ENCODE measurements at regions not wholly inside any gene's neighbourhood (a gene's known extent, or its start where the extent isn't known, plus 50 kb on each side); places are given as distances from the start of the nearest gene placed in this dataset.

GRCh38 chr1:29823561-29823960 is 587.2 kb downstream of the PTPRU start:
- DNase-seq, result no peak

GRCh38 chr1:29821605-29822004 is 585.3 kb downstream of the PTPRU start:
- DNase-seq, result no peak

- no peak for DNase-seq
Observed at GRCh38 chr1:29820401-29820800, 584.1 kb downstream of the PTPRU start.

GRCh38 chr1:29812408-29813135 is 576.2 kb downstream of the PTPRU start:
- no peak for DNase-seq

- no peak for DNase-seq
Observed at GRCh38 chr1:29811727-29812407, 575.5 kb downstream of the PTPRU start.

- no peak for DNase-seq
Observed at GRCh38 chr1:29811247-29811646, 574.9 kb downstream of the PTPRU start.

- DNase-seq, result no peak
Observed at GRCh38 chr1:29810121-29811120, 574.1 kb downstream of the PTPRU start.

GRCh38 chr1:29809446-29810120 is 573.3 kb downstream of the PTPRU start:
- no peak for DNase-seq

GRCh38 chr1:29808141-29808995 is 572.0 kb downstream of the PTPRU start:
- DNase-seq, result no peak

- no peak for DNase-seq
Observed at GRCh38 chr1:29807689-29808088, 571.4 kb downstream of the PTPRU start.

GRCh38 chr1:29806646-29807319 is 570.5 kb downstream of the PTPRU start:
- no peak for DNase-seq

- DNase-seq, result no peak
Observed at GRCh38 chr1:29805896-29806160, 569.5 kb downstream of the PTPRU start.

- DNase-seq, result no peak
Observed at GRCh38 chr1:29805122-29805895, 569.0 kb downstream of the PTPRU start.

- DNase-seq, result no peak
Observed at GRCh38 chr1:29804181-29804899, 568.0 kb downstream of the PTPRU start.

GRCh38 chr1:29803486-29803885 is 567.2 kb downstream of the PTPRU start:
- no peak for DNase-seq

GRCh38 chr1:29802181-29803068 is 566.1 kb downstream of the PTPRU start:
- no peak for DNase-seq

GRCh38 chr1:29801561-29801973 is 565.2 kb downstream of the PTPRU start:
- no peak for DNase-seq

GRCh38 chr1:29801003-29801402 is 564.7 kb downstream of the PTPRU start:
- DNase-seq, result no peak

GRCh38 chr1:29800522-29800956 is 564.2 kb downstream of the PTPRU start:
- DNase-seq, result no peak
